GM06990 (cell line): ENCODE measurements at regions not wholly inside any gene's neighbourhood (a gene's known extent, or its start where the extent isn't known, plus 50 kb on each side); places are given as distances from the start of the nearest gene placed in this dataset.

ENCODE experiments used
- DNase-seq: peaks from one replicate; pipeline ENCODE4 v3.0.0-alpha.2; 2011; ENCODE audit not compliant: insufficient read length; ENCODE audit errors: extremely low read depth
- H3K27me3 ChIP-seq: replicated peaks from 2 replicates; pipeline ENCODE4 v1.6.0; 2011; ENCODE audit warnings: low read length; ENCODE audit not compliant: control insufficient read depth, insufficient read depth
- H3K36me3 ChIP-seq: 2 replicates; pipeline ENCODE4 v1.5.1; 2011; ENCODE audit warnings: low read length; ENCODE audit not compliant: control insufficient read depth, insufficient read depth
- H3K4me3 ChIP-seq: replicated peaks from 2 replicates; pipeline ENCODE4 v1.5.1; 2011; ENCODE audit warnings: low read depth, mild to moderate bottlenecking, control low read depth, low read length
- TF ChIP-seq, protein P1 (sequence below): IDR thresholded peaks from 2 replicates; pipeline ENCODE4 v1.5.1; 2011; ENCODE audit warnings: low read length, control low read depth, mild to moderate bottlenecking, inconsistent platforms; ENCODE audit not compliant: insufficient read depth, poor library complexity, severe bottlenecking

DNA sequence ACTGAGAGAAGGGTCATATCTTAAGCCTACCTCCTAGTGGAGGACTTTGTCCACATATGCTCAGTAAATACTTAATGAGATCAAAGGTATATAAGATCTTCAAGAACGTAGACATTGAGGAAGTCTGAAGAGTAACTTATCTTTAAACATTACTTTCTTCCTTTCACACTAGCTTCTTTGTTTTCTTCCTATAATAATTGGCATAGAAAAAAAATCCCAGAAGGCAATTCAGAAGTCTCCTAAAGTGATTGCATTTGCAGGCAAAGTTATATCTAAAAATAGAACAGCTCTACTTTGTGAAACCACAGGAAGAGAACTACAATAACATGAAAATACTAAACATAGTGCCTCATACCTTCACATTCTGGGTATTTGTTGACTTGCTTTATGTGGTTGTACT lies 150.4 kb downstream of the PPP1R3A start:
- TF ChIP-seq, protein P1, sequence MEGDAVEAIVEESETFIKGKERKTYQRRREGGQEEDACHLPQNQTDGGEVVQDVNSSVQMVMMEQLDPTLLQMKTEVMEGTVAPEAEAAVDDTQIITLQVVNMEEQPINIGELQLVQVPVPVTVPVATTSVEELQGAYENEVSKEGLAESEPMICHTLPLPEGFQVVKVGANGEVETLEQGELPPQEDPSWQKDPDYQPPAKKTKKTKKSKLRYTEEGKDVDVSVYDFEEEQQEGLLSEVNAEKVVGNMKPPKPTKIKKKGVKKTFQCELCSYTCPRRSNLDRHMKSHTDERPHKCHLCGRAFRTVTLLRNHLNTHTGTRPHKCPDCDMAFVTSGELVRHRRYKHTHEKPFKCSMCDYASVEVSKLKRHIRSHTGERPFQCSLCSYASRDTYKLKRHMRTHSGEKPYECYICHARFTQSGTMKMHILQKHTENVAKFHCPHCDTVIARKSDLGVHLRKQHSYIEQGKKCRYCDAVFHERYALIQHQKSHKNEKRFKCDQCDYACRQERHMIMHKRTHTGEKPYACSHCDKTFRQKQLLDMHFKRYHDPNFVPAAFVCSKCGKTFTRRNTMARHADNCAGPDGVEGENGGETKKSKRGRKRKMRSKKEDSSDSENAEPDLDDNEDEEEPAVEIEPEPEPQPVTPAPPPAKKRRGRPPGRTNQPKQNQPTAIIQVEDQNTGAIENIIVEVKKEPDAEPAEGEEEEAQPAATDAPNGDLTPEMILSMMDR, result no peak
- DNase-seq, result no peak
- Histone ChIP-seq H3K4me3 (no peak overlapping the region), H3K36me3 (no peaks in the 10 kb centered on the region), H3K27me3 (no peaks in the 10 kb centered on the region)

DNA sequence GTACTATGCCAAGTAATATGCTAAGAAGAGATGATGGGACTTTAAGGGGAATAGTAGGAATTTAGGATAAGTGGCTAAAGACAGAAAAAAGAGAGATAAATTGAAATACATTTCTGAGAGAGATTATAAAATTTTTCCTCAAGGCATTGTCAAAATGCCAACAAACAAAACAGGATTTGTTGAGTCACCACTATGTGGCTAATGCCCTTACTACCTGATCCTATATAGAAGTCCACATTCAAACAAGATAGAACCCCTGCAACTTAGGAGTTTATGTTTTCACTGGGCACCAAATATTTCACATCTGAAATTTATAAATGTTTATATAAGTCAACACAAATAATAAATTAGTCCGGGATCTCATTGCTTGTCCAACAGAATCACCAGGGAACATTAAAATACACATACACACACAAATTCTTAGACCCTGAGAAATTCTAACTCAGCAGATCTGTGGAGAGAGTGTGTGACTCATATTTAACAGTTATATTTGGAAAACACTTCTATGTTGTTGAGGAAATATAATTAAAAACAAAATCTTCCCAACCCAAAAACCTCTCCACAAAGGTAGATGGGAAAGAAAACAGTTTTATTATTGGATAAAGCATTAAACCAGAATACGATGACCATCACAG lies 154.3 kb downstream of the PPP1R3A start:
- Histone ChIP-seq H3K27me3 (no peaks in the 10 kb centered on the region), H3K4me3 (no peak overlapping the region), H3K36me3 (no peaks in the 10 kb centered on the region)
- no peak for DNase-seq
- TF ChIP-seq, protein P1, result no peak

DNA sequence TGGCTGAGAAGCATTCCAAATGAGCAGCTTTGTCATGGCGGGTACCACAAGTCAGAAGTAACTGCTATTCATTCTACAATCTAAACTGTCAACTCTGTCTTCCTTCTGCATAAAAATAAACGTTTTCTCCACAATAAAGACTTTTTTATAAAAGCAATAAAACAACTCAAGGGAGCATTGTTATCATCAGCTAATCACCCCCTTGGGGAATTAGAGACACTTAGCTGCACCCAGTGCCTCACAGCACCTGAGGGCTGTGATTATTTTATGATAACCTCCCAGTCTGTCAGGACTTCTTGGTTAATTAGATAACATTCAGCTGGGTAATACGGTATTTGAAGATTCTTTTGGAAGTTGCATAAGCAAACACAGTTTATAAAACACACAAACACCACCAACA lies 155.6 kb downstream of the PPP1R3A start:
- TF ChIP-seq, protein P1, result no peak
- Histone ChIP-seq H3K4me3 (no peak overlapping the region), H3K36me3 (no peaks in the 10 kb centered on the region), H3K27me3 (no peaks in the 10 kb centered on the region)
- no peak for DNase-seq

DNA sequence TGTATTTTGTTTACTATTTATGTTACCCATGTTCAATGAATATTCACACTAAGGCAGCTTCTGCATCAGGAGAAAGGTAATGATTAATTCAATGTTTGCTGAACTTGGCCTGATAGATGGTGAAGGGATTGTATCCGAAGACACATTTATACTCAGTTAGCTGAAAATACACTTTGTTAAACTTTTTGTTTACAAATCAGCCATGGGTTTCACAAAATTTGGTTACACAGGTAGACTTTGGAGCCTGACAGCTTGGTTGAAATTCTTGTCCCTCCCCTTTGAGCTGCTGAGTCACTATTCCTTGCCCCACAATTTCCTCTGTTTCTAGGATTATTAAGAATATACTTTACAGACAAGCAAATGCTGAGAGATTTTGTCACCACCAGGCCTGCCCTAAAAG lies 162.6 kb downstream of the PPP1R3A start:
- no peaks in the 10 kb centered on the region for H3K36me3 ChIP-seq
- no peak for DNase-seq
- TF ChIP-seq, protein P1, result no peak

DNA sequence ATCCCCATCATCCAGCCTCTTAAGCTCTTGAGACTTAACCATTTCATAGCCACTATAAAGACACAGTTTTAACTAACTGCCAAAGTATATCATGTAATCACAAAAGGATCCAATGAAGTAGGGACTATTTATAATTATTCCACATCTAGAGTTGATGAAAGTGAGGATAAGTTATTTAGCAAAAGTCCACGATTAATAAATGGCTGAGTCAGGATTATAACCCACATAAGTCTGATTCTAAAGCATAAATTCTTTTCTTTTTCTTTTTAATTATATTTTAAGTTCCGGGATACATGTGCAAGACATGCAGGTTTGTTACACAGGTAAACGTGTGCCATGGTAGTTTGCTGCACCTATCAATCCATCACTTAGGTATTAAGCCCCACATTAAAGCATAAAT lies 166.1 kb downstream of the PPP1R3A start:
- no peak for DNase-seq
- H3K4me3 ChIP-seq, result no peak overlapping the region
- TF ChIP-seq, protein P1, result no peak

More for the DNA sequence above, 162.6 kb downstream of the PPP1R3A start:
- H3K27me3 ChIP-seq, result no peaks in the 10 kb centered on the region
- H3K4me3 ChIP-seq, result no peak overlapping the region

DNA sequence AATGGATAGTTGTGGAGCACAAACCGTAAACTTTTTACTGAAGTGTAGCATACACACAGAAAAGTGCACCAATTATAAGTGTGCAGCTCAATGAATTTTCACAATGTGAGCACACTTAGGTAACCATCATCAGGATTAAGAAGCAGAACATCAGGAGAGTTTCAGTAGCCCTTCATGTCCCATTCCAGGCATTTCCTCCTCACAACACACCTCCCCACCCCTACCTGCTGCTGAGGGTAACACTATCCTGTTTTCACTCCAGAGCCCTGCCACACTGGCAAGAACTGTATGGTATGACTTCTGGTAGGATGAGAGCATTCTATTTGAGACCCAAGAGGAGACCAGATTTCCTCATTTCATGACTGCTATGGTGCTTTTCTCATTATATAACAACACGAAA lies 166.5 kb downstream of the PPP1R3A start:
- TF ChIP-seq, protein P1, result no peak
- H3K27me3 ChIP-seq, result no peaks in the 10 kb centered on the region
- H3K36me3 ChIP-seq, result no peaks in the 10 kb centered on the region

More for the DNA sequence above, 166.1 kb downstream of the PPP1R3A start:
- H3K27me3 ChIP-seq, result no peaks in the 10 kb centered on the region
- H3K36me3 ChIP-seq, result no peaks in the 10 kb centered on the region

More for the DNA sequence above, 166.5 kb downstream of the PPP1R3A start:
- no peak for DNase-seq
- H3K4me3 ChIP-seq, result no peak overlapping the region
